Endothelial cell of umbilical vein (primary cell): ENCODE measurements at regions not wholly inside any gene's neighbourhood (a gene's known extent, or its start where the extent isn't known, plus 50 kb on each side); places are given as distances from the start of the nearest gene placed in this dataset.

Experiments
- BruUV-seq: library from RNA; stranded (reverse); fragments of 400-500 nt; replicated peaks from 2 replicates; lab custom pipeline; 2021; lab: Mats Ljungman, UMichigan
- CTCF ChIA-PET: fragments of 300-600, 350-600 bp; sonication (Branson Sonifier 250); formaldehyde crosslinking; loops from one replicate; lab custom pipeline; 2021; ENCODE audit warnings: antibody characterized with exemption, inconsistent platforms; lab: Charles Lee
- POLR2A ChIA-PET: fragments of 300-600, 350-600 bp; sonication (Branson Sonifier 250); formaldehyde crosslinking; loops from one replicate; lab custom pipeline; 2021; ENCODE audit warnings: antibody characterized with exemption, inconsistent platforms; lab: Charles Lee
- DNase-seq: peaks from one replicate; pipeline ENCODE4 v3.0.0-alpha.2; 2011; ENCODE audit warnings: low read depth, low spot score
- FAIRE-seq: peaks from 2 replicates; lab custom pipeline; 2011; peaks lifted over from hg19 to GRCh38; lab: Jason Lieb, UNC
- H2AFZ ChIP-seq: 2 replicates; pipeline ENCODE4 v1.6.0; 2012; ENCODE audit warnings: low read depth, low read length, control low read depth, inconsistent platforms
- H3K27ac ChIP-seq: 2 replicates; pipeline ENCODE4 v1.5.1; 2011; ENCODE audit warnings: low read depth, mild to moderate bottlenecking, control low read depth, low read length, moderate library complexity; ENCODE audit not compliant: insufficient read depth
- H3K27me3 ChIP-seq, 2 experiments: 2 replicates each; pipeline versions ENCODE4 v1.6.0 to v1.6.1; 2011; ENCODE audit warnings: low read length in 2 of 2, mixed read lengths in 1 of 2; ENCODE audit not compliant: control insufficient read depth in 2 of 2, insufficient read depth in 2 of 2
- H3K36me3 ChIP-seq, 2 experiments: 2 replicates in 1 of 2; 3 replicates in 1 of 2; pipeline ENCODE4 v1.5.1; 2011; ENCODE audit warnings: low read length in 2 of 2, mild to moderate bottlenecking in 1 of 2, moderate library complexity in 1 of 2; ENCODE audit not compliant: control insufficient read depth in 2 of 2, insufficient read depth in 2 of 2; ENCODE audit errors: extremely low read depth in 1 of 2
- H3K4me1 ChIP-seq: 3 replicates; pipeline ENCODE4 v1.5.1; 2011; ENCODE audit warnings: mild to moderate bottlenecking, low read length; ENCODE audit not compliant: control insufficient read depth, insufficient read depth; ENCODE audit errors: extremely low read depth
- H3K4me2 ChIP-seq: 2 replicates; pipeline ENCODE4 v1.6.1; 2011; ENCODE audit warnings: low read length, control low read depth, mixed read lengths; ENCODE audit not compliant: insufficient read depth
- H3K4me3 ChIP-seq, 3 experiments: fragments of 200-600 bp in 1 of 3; sonication (generic), shearing (Covaris generic) in 1 of 3; replicated peaks in 1 of 3; 2 replicates each; pipeline ENCODE4 v1.5.1; 2011 to 2016; ENCODE audit warnings: control low read depth in 3 of 3, low read length in 3 of 3, mild to moderate bottlenecking in 2 of 3, inconsistent platforms in 1 of 3, low read depth in 1 of 3, moderate library complexity in 1 of 3; ENCODE audit not compliant: insufficient read depth in 1 of 3
- H3K79me2 ChIP-seq: 2 replicates; pipeline ENCODE4 v1.6.0; 2012; ENCODE audit warnings: low read length, inconsistent platforms; ENCODE audit not compliant: control insufficient read depth, insufficient read depth
- H3K9ac ChIP-seq: replicated peaks from 2 replicates; pipeline ENCODE3; 2011; ENCODE audit warnings: low read length, control low read depth; ENCODE audit not compliant: insufficient read depth; ENCODE audit errors: extremely low read depth
- H3K9me1 ChIP-seq: replicated peaks from 3 replicates; pipeline ENCODE4 v1.6.0; 2011; ENCODE audit warnings: mild to moderate bottlenecking, low read length; ENCODE audit not compliant: control insufficient read depth, insufficient read depth; ENCODE audit errors: extremely low read depth
- H3K9me3 ChIP-seq: replicated peaks from 2 replicates; pipeline ENCODE4 v1.5.1; 2012; ENCODE audit warnings: low read length, inconsistent platforms; ENCODE audit not compliant: control insufficient read depth, insufficient read depth
- H4K20me1 ChIP-seq: replicated peaks from 2 replicates; pipeline ENCODE3; 2011; ENCODE audit warnings: mild to moderate bottlenecking, low read length; ENCODE audit not compliant: control insufficient read depth, insufficient read depth; ENCODE audit errors: extremely low read depth
- CTCF ChIP-seq, 2 donors: IDR thresholded peaks; 1 replicate in 1 of 2; 2 replicates in 1 of 2; pipeline ENCODE4 v1.5.1; 2011; ENCODE audit warnings: low read length in 2 of 2, mild to moderate bottlenecking in 2 of 2, moderate library complexity in 2 of 2, control low read depth in 1 of 2, inconsistent platforms in 1 of 2, low read depth in 1 of 2; ENCODE audit not compliant: insufficient read depth in 1 of 2; ENCODE audit errors: extremely low read depth in 1 of 2
- EZH2 ChIP-seq: IDR thresholded peaks from 2 replicates; pipeline ENCODE4 v1.6.1; 2012; ENCODE audit warnings: borderline replicate concordance, low read depth, mild to moderate bottlenecking, moderate library complexity, low read length, inconsistent platforms; ENCODE audit not compliant: severe bottlenecking
- FOS ChIP-seq: IDR thresholded peaks from 2 replicates; pipeline ENCODE4 v1.6.1; 2011; ENCODE audit warnings: mild to moderate bottlenecking, low read length, moderate library complexity, borderline replicate concordance; ENCODE audit not compliant: insufficient read depth
- GATA2 ChIP-seq: IDR thresholded peaks from 2 replicates; pipeline ENCODE4 v1.7.0; 2011; ENCODE audit warnings: low read depth, mild to moderate bottlenecking, moderate library complexity, mixed read lengths, low read length; ENCODE audit not compliant: insufficient read length, insufficient read depth
- JUN ChIP-seq: IDR thresholded peaks from 2 replicates; pipeline ENCODE4 v1.6.1; 2011; ENCODE audit warnings: borderline replicate concordance, low read depth; ENCODE audit not compliant: insufficient read length, insufficient read depth
- MYC ChIP-seq: IDR thresholded peaks from one replicate; pipeline ENCODE4 v1.6.1; 2011; ENCODE audit warnings: mild to moderate bottlenecking, low read depth, low read length
- POLR2A ChIP-seq: IDR thresholded peaks from 2 replicates; pipeline ENCODE4 v1.6.1; 2012; ENCODE audit warnings: low read depth, mild to moderate bottlenecking, control low read depth, low read length
- POLR2AphosphoS5 ChIP-seq: IDR thresholded peaks from 2 replicates; pipeline ENCODE4 v1.6.1; 2012; ENCODE audit warnings: low read depth, mild to moderate bottlenecking, control low read depth, low read length, moderate library complexity; ENCODE audit not compliant: insufficient read depth
- dilution Hi-C: fragments of 300-500 bp; cut with MboI; formaldehyde crosslinking; loops from one replicate; pipeline ENCODE4 v1.15.0; 2019; ENCODE audit warnings: low sequenced_read_pairs; ENCODE audit not compliant: extremely low pct_ligation_motif_present
- intact Hi-C: fragments of 100-400 bp; cut with micrococcal nuclease; formaldehyde crosslinking; loops from one replicate; pipeline ENCODE4 v1.10.0; 2022
- TF ChIP-seq, protein P1 (sequence below): IDR thresholded peaks from 2 replicates; pipeline ENCODE4 v1.6.1; 2011; ENCODE audit not compliant: insufficient read depth, insufficient read length

DNA sequence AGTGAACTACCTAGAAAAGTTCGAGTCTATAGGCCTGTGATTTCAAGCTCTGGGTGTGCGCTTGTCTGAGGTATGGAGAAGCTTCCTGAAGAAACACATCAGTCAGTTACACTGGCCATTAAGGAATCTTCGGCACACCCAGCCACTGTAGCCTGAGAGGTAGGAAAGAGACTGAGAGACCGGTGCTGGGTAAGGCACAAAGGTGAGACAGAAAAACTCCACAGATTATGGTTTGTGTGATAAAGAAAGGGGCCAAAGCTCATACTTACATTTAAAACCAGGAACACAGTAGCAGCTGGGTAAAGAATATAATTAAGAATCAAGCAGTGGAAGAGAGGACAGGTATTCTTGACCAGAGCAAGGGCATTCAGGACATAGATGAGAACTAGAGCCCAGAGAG is 74.8 kb upstream of the TTC29 start:
- dilution Hi-C loops, result no loop called here
- Histone ChIP-seq H3K27me3 (peaks cover 3 to 6% of the 10 kb centered on the region in 2 experiments), H2AFZ (no peak overlapping the region), H3K27ac (no peak overlapping the region), H3K9me3 (no peaks in the 10 kb centered on the region), H3K79me2 (no peaks in the 10 kb centered on the region), H3K9ac (no peak overlapping the region), H3K9me1 (no peaks in the 10 kb centered on the region), H3K4me2 (no peak overlapping the region), H3K36me3 (no peaks in the 10 kb centered on the region), H4K20me1 (no peaks in the 10 kb centered on the region), H3K4me1 (no peaks in the 10 kb centered on the region), H3K4me3 (no peak overlapping the region)
- CTCF ChIA-PET, result interaction anchor here (2.7 to 11.4 kb wide), 2 partner anchors 78 to 846 kb away, joined by 25 to 447 read pairs; no protein-coding TSS in a partner anchor
- POLR2A ChIA-PET, result no interaction called here
- TF ChIP-seq GATA2, result no peak
- no peak for TF ChIP-seq MYC
- TF ChIP-seq JUN, result no peak
- TF ChIP-seq POLR2A, result no peak
- TF ChIP-seq CTCF (IDR thresholded peaks at IDR 0.05; ENCODE audit: extremely low read depth in 1 of 2, insufficient read depth in 1 of 2, low read depth in 1 of 2, low read length in 2 of 2), result no peak
- TF ChIP-seq FOS, result no peak
- TF ChIP-seq, protein P1, sequence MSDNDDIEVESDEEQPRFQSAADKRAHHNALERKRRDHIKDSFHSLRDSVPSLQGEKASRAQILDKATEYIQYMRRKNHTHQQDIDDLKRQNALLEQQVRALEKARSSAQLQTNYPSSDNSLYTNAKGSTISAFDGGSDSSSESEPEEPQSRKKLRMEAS, result no peak
- TF ChIP-seq EZH2, result no peak
- no peak for TF ChIP-seq POLR2AphosphoS5
- intact Hi-C loops, result no loop called here
- BruUV-seq, result no TSS peak
- DNase-seq (no peak), FAIRE-seq (no peak)
